HCT116 (cell line): ENCODE measurements at regions not wholly inside any gene's neighbourhood (a gene's known extent, or its start where the extent isn't known, plus 50 kb on each side); places are given as distances from the start of the nearest gene placed in this dataset.

ENCODE experiments used
- ATAC-seq: fragments of 200-7000 bp; cut with Tn5 transposase; 2 replicates; pipeline ENCODE4 v1.9.1; 2020; ENCODE audit warnings: mild to moderate bottlenecking, moderate library complexity
- BruUV-seq: library from RNA; stranded (reverse); fragments of 400-500 nt; replicated peaks from 2 replicates; lab custom pipeline; 2021; lab: Mats Ljungman, UMichigan
- CTCF ChIA-PET: fragments of 300-600 bp; sonication (Branson Sonifier 250); formaldehyde crosslinking; loops from one replicate; lab custom pipeline; 2021; ENCODE audit warnings: antibody characterized with exemption; lab: Charles Lee
- POLR2A ChIA-PET: fragments of 300-600, 350-600 bp; sonication (Branson Sonifier 250); formaldehyde crosslinking; loops from one replicate; lab custom pipeline; 2021; ENCODE audit warnings: antibody characterized with exemption; lab: Charles Lee
- RAD21 ChIA-PET, 2 experiments: fragments of 300-600 bp; sonication (Branson Sonifier 250); formaldehyde crosslinking; loops; one replicate each; lab custom pipeline; 2023; ENCODE audit warnings: low total read pairs in 2 of 2; ENCODE audit not compliant: uncharacterized antibody in 2 of 2, unreplicated experiment in 2 of 2, low non-redundant PET in 1 of 2; lab: Charles Lee
- DNase-seq: peaks from one replicate; pipeline ENCODE4 v3.0.0-alpha.2; 2010; ENCODE audit warnings: low read depth, low spot score
- H2AFZ ChIP-seq: fragments of 200-600 bp; shearing (Covaris generic), sonication (generic); 2 replicates; pipeline ENCODE4 v1.6.1; 2017; ENCODE audit warnings: low read depth, mixed run types, mixed read lengths, antibody characterized with exemption, low read length; ENCODE audit not compliant: poor library complexity, severe bottlenecking
- H3K27ac ChIP-seq: 2 replicates; pipeline ENCODE4 v1.5.1; 2012; ENCODE audit warnings: low read depth, low read length
- H3K27me3 ChIP-seq: fragments of 200-600 bp; sonication (generic); 2 replicates; pipeline ENCODE4 v1.6.1; 2016; ENCODE audit warnings: mixed run types, low read length, mixed read lengths; ENCODE audit not compliant: insufficient read depth
- H3K36me3 ChIP-seq, 2 experiments: fragments of 200-500 bp in 1 of 2; fragments of 200-600 bp in 1 of 2; sonication (Bioruptor generic) in 1 of 2; sonication (generic) in 1 of 2; 2 replicates each; pipeline versions ENCODE4 v1.5.1 to v1.6.1; 2014 to 2016; ENCODE audit warnings: low read length in 2 of 2, inconsistent platforms in 1 of 2, mixed read lengths in 1 of 2, mixed run types in 1 of 2; ENCODE audit not compliant: insufficient read depth in 2 of 2, control insufficient read depth in 1 of 2
- H3K4me1 ChIP-seq, 2 experiments: fragments of 200-600 bp in 1 of 2; sonication (generic) in 1 of 2; 2 replicates each; pipeline versions ENCODE4 v1.5.1 to v1.6.1; 2012 to 2017; ENCODE audit warnings: low read length in 2 of 2, inconsistent platforms in 1 of 2, mild to moderate bottlenecking in 1 of 2, mixed read lengths in 1 of 2, mixed run types in 1 of 2, moderate library complexity in 1 of 2; ENCODE audit not compliant: insufficient read depth in 2 of 2, control insufficient read depth in 1 of 2
- H3K4me2 ChIP-seq: fragments of 200-600 bp; sonication (generic); 2 replicates; pipeline ENCODE4 v1.6.1; 2017; ENCODE audit warnings: mixed run types, low read length, mixed read lengths
- H3K4me3 ChIP-seq, 2 experiments: fragments of 200-600 bp in 1 of 2; sonication (generic) in 1 of 2; replicated peaks in 1 of 2; 2 replicates each; pipeline ENCODE4 v1.5.1; 2011 to 2016; ENCODE audit warnings: low read length in 2 of 2, control low read depth in 1 of 2, low read depth in 1 of 2, mild to moderate bottlenecking in 1 of 2, mixed read lengths in 1 of 2, mixed run types in 1 of 2
- H3K79me2 ChIP-seq: fragments of 200-600 bp; sonication (generic); 2 replicates; pipeline ENCODE4 v1.6.1; 2017; ENCODE audit warnings: mild to moderate bottlenecking, mixed run types, low read length, moderate library complexity, mixed read lengths; ENCODE audit not compliant: insufficient read depth
- H3K9ac ChIP-seq: fragments of 200-600 bp; sonication (generic); 2 replicates; pipeline ENCODE4 v1.6.1; 2016; ENCODE audit warnings: low read length, mixed read lengths
- H3K9me2 ChIP-seq: fragments of 200-600 bp; sonication (generic), shearing (Covaris generic); 2 replicates; pipeline ENCODE4 v1.6.1; 2017; ENCODE audit warnings: mixed run types, mild to moderate bottlenecking, moderate library complexity; ENCODE audit not compliant: insufficient read depth
- H3K9me3 ChIP-seq, 2 experiments: fragments of 200-500 bp in 1 of 2; fragments of 200-600 bp in 1 of 2; sonication (Bioruptor generic) in 1 of 2; sonication (generic) in 1 of 2; 2 replicates each; pipeline ENCODE4 v1.6.1; 2014 to 2017; ENCODE audit warnings: low read length in 2 of 2, mixed read lengths in 2 of 2, inconsistent platforms in 1 of 2, low read depth in 1 of 2, mild to moderate bottlenecking in 1 of 2, mixed run types in 1 of 2, moderate library complexity in 1 of 2; ENCODE audit not compliant: control insufficient read depth in 1 of 2, insufficient read depth in 1 of 2
- H4K20me1 ChIP-seq: fragments of 200-600 bp; sonication (generic), shearing (Covaris generic); 2 replicates; pipeline ENCODE4 v1.6.1; 2017; ENCODE audit warnings: mixed run types, mild to moderate bottlenecking, moderate library complexity; ENCODE audit not compliant: insufficient read depth
- ATF3 ChIP-seq: IDR thresholded peaks from 2 replicates; pipeline ENCODE4 v1.6.1; 2012
- EGR1 ChIP-seq: IDR thresholded peaks from 2 replicates; pipeline ENCODE4 v1.6.1; 2012; ENCODE audit warnings: low read depth
- ELF1 ChIP-seq: IDR thresholded peaks from 2 replicates; pipeline ENCODE4 v1.6.1; 2012; ENCODE audit warnings: low read depth, borderline replicate concordance
- FOSL1 ChIP-seq: IDR thresholded peaks from 2 replicates; pipeline ENCODE4 v1.6.1; 2012; ENCODE audit warnings: low read depth
- JUND ChIP-seq: IDR thresholded peaks from 2 replicates; pipeline ENCODE4 v1.6.1; 2012
- MAX ChIP-seq: IDR thresholded peaks from 2 replicates; pipeline ENCODE4 v1.6.1; 2012
- POLR2AphosphoS5 ChIP-seq: IDR thresholded peaks from 2 replicates; pipeline ENCODE4 v1.6.1; 2011; ENCODE audit warnings: mild to moderate bottlenecking, low read depth, low read length, moderate library complexity
- RAD21 ChIP-seq: IDR thresholded peaks from 2 replicates; pipeline ENCODE4 v1.6.1; 2012; ENCODE audit warnings: low read depth, mild to moderate bottlenecking
- REST ChIP-seq: IDR thresholded peaks from 2 replicates; pipeline ENCODE4 v1.6.1; 2012; ENCODE audit warnings: low read depth
- SRF ChIP-seq: IDR thresholded peaks from 2 replicates; pipeline ENCODE4 v1.6.1; 2012; ENCODE audit warnings: low read depth
- ZBTB33 ChIP-seq: IDR thresholded peaks from 2 replicates; pipeline ENCODE4 v1.6.1; 2011; ENCODE audit warnings: mild to moderate bottlenecking, low read length, moderate library complexity; ENCODE audit not compliant: insufficient replicate concordance; ENCODE audit errors: extremely low read depth
- ZNF274 ChIP-seq: fragments of 200-500 bp; sonication (Bioruptor generic); IDR thresholded peaks from 2 replicates; pipeline ENCODE4 v1.6.1; 2014; ENCODE audit warnings: mild to moderate bottlenecking, low read depth, low read length, inconsistent platforms
- intact Hi-C: fragments of 100-400 bp; cut with micrococcal nuclease; formaldehyde crosslinking; loops from 2 replicates; pipeline ENCODE4 v1.10.0; 2022

- peak overlapping the region; percentile 3 for H2AFZ ChIP-seq
- BruUV-seq, result no TSS peak
- RAD21 ChIA-PET, result no interaction called here
- H3K4me1 ChIP-seq, result peaks cover 0 to 42% of the 10 kb centered on the region in 2 experiments; a peak in 2 of 4 replicates
- H3K27me3 ChIP-seq, result no peaks in the 10 kb centered on the region
- POLR2A ChIA-PET, result interaction anchor here (1.3 kb wide), 1 partner anchor 14 kb away, joined by 3 read pairs; no protein-coding TSS in a partner anchor
- H3K9me3 ChIP-seq, result no peaks in the 10 kb centered on the region
- CTCF ChIA-PET, result no interaction called here
- no peaks in the 10 kb centered on the region for H4K20me1 ChIP-seq
- no peak overlapping the region for H3K9ac ChIP-seq
- 0 out of 2 replicates have a peak, but pooled peaks cover 2% of the 10 kb centered on the region for H3K9me2 ChIP-seq
- no peak overlapping the region for H3K4me3 ChIP-seq
- H3K79me2 ChIP-seq, result no peaks in the 10 kb centered on the region
- intact Hi-C loops, result no loop called here
- no peak for TF ChIP-seq RAD21
- TF ChIP-seq REST, result no peak
- no peak for TF ChIP-seq SRF
- no peak for TF ChIP-seq EGR1
- TF ChIP-seq ATF3, result no peak
- no peak for TF ChIP-seq MAX
- no peak for TF ChIP-seq ZBTB33
- no peak for TF ChIP-seq JUND
- TF ChIP-seq ELF1, result no peak
- TF ChIP-seq POLR2AphosphoS5, result no peak
- TF ChIP-seq FOSL1, result no peak
- no peak for TF ChIP-seq ZNF274
- TF ChIP-seq, all 23 proteins: peak for 0
- Histone ChIP-seq H3K27ac (no peak overlapping the region), H3K4me2 (no peak overlapping the region), H3K36me3 (no peaks in the 10 kb centered on the region)
- ATAC-seq, result no peak
- no peak for DNase-seq
Observed at GRCh38 chr1:115164940-115165705, 75.8 kb upstream of the TSPAN2 start.
